Inflammatory macrophage (primary cell): ENCODE measurements at regions not wholly inside any gene's neighbourhood (a gene's known extent, or its start where the extent isn't known, plus 50 kb on each side); places are given as distances from the start of the nearest gene placed in this dataset.

Experiments
- DNase-seq, 2 donors: peaks; one replicate each; pipeline ENCODE4 v3.0.0-alpha.2; 2020 to 2022

GRCh38 chr21:16370186-16370585 lies 640.4 kb downstream of the USP25 start:
- DNase-seq, result no peak

- DNase-seq, result no peak
Observed at GRCh38 chr21:16372586-16372985, 642.8 kb downstream of the USP25 start.

DNA sequence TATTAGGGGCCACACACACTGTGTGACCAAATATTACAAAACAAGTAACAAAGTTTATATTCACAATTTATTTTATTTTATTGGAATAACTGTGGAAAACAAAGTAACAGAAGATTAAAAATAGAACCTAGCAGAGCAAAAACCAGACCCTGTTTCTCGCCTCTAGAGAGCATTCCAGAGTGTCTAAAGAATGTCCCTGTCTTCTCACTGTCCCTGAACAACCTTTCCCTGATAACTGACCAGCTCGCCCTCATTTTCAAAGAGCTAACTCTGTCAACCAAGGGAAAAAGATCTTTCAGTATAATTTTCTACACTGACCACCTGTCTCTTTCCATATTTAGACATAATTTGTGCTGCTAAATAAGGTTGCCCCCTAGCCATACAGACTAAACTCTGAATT lies 646.9 kb downstream of the USP25 start:
- DNase-seq, result no peak

DNA sequence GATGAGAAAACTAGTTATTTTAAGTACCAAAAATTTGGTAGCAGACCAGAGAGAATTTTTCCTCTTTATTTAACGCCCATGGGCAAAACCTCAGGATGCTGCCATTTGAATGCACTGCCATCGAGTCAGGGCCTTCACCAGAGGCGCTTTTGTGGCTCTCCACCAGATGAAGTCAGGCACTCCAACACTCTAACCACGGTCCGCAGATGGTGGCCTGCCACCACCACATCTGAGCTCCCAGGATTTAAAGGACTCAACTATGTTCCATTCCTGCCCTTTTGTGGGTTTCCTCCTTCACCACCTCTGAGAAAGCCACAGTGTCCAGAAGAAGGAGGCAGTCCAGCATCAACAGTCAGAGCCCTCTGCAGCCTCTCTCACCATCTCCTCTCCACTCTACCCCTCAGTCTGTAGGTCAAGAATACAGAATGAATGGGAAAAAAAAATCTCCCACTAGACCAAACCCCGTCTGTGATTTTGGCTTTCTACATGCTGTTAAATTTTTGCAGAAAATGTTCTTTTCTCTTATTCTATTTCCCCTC lies 647.4 kb downstream of the USP25 start:
- DNase-seq, result no peak

GRCh38 chr21:16377857-16378256 lies 648.1 kb downstream of the USP25 start:
- DNase-seq, result no peak

DNA sequence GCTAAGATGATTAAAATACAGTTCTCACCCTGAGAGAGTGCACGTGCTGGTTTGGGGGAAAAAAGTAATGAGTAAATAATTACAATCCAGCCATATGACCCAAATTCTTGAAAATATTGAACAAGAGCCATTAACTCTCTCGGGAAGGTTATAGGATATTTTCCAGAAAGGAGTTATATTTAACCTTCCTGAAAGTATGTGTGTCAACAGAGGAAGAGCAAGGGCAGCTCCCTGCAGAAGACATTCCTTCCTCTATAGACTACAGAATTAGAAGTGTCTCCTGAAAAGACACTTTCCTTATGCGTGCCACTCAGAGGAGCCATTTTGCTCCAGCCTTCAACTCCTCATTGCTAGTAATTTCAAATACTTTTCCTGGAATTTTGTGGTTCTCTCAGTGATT lies 648.7 kb downstream of the USP25 start:
- DNase-seq, result no peak

DNA sequence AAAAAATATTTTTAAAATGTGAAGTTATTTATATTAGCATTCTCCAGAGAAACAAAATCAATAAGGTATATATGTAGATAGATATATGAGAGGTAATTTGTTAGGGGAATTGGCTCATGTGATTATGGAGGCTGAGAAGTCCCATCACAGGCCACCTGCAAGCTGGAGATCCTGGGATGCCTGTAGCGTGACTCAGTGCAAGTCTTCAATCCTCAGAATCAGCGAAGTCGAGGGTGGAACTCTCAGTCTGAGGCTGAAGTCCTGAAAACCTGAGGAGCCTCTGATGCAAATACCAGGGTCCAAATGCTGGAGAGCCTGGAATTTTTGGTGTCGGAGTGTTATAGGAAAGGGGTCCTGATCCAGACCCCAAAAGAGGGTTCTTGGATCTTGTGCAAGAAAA lies 658.5 kb downstream of the USP25 start:
- no peak for DNase-seq

GRCh38 chr21:16388911-16389560 lies 659.3 kb downstream of the USP25 start:
- no peak for DNase-seq

DNA sequence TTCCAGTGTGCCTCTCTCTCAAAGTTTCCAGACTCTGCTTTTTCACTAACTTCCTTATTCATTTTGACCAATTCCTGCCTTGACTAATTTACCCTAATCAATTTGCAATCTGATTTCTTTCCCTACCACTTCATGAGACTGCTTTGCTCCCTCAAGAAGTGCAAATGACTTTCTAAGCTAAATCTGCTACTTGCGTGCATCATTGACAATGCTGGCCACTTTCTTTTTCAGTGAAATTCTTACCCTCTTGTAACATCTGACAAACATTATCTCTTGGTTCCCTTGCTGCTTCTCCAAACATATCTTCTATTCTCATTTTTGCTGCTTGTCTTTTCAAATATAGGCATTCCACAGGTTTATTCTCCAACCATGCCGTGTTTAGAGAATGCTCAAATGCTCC lies 659.9 kb downstream of the USP25 start:
- no peak for DNase-seq

DNA sequence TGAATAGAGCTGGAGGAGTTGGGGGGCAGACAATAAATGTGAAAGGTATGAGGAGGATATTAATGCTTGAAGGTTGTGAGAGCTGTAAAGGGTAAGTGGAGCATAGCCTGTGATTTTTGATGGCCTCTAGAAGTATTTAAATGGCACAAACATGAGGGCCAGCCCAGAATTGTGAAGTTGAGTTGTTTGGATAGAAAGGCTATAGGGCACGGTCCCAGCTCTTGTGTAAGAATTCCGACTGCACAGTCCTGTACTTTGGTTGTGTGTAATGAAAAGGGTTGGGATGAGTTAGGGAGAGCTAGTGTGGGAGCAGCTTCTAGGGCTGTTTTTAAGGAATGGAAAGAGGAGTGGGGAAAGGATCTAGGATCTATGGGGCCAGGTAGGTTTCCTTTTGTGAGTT lies 665.5 kb downstream of the USP25 start:
- no peak for DNase-seq

DNA sequence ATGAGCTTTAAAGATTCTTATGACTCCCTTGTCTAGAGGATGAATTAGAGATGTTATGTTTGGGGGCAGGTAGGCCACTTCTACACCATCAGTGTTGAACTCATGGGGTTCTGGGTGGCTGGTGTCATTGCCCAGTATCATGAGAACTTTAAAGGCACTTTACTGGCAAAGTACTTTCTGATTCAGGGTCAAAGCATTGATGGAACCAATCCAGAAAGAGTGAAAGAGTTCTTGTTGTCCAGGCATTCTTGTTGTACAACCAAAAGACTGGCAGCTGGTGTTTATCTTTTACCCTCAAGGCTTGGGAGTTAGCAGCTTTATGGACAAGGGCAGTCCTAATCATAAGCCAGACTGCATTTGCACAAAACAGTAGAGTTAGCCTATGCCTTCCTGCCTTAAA lies 673.0 kb downstream of the USP25 start:
- DNase-seq, result no peak

GRCh38 chr21:16404776-16405175 lies 675.0 kb downstream of the USP25 start:
- no peak for DNase-seq

DNA sequence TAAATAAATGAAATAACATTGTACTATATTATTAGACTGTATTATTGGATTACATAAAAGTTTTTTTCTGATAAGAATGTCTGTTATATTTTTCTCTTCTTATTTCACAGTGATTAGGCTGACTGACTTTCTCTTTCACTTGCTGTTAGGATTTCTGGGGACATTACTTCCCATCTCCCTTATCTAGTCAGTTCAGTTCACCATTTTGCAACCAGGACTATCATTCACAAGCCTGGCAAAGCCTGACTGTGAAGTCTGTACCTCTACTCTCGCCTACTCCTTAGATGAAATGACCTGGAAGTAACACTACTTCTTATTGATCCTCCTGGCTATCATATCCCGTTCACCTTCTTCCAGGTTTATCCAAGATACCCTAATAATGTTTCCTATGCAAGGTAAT lies 676.6 kb downstream of the USP25 start:
- DNase-seq, result no peak

- DNase-seq, result no peak
Observed at GRCh38 chr21:16407403-16408240, 677.8 kb downstream of the USP25 start.

DNA sequence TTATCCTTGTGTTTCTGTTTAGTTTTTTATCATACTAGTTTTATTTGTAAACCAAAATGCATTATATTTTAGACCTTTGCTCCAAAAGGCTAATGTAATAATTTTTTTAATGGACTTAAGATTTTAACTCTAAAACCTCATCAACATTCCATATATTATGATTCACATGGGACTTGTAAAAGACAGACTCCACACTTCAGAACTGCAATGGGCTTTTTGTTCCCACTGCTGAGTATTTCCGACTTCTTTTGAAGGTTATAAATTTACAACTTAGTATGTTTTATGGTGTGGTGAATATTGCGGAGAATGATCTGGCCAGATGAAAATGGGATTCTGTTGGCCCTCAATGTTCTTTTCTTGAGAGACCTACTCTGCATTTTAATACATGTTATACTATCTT lies 678.5 kb downstream of the USP25 start:
- DNase-seq, result no peak

GRCh38 chr21:16409352-16409751 lies 679.6 kb downstream of the USP25 start:
- DNase-seq, result no peak

DNA sequence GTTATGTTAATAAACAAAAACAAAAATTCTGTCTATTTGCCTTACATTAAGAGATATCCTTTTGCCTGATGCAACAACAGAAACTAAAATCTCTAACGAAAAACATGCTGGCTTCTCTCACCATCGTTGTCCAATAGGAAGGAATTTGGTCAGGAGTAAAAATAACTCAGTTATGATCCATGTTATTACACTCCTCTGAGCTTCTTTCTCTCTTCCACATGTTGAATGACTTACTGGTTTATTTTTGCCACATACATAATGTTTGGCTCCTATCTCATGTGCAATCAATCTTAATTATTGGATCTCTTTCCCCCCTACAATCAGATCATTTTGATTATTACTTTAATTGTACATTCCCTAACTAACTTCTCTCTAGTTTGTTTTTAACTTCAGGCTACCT lies 688.4 kb downstream of the USP25 start:
- DNase-seq, result no peak

DNA sequence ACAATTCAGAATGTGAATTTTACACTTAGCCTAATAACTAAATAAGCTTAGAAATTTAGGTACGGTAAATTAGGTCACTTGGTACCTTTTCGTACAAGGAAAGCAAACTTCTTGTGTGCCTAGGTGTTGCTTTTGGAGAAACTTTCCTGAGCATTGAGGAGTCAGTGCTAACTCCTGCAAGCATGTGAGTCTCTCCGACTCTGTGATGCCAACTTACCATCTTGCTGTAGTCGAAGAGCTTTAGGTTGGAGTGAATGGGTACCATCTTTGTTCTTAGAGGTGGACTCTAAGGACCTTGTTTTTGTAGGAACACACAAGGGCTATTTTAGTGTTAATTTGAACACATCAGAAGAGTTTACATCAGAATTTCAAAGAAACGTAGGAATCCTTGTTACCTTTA lies 688.9 kb downstream of the USP25 start:
- no peak for DNase-seq

DNA sequence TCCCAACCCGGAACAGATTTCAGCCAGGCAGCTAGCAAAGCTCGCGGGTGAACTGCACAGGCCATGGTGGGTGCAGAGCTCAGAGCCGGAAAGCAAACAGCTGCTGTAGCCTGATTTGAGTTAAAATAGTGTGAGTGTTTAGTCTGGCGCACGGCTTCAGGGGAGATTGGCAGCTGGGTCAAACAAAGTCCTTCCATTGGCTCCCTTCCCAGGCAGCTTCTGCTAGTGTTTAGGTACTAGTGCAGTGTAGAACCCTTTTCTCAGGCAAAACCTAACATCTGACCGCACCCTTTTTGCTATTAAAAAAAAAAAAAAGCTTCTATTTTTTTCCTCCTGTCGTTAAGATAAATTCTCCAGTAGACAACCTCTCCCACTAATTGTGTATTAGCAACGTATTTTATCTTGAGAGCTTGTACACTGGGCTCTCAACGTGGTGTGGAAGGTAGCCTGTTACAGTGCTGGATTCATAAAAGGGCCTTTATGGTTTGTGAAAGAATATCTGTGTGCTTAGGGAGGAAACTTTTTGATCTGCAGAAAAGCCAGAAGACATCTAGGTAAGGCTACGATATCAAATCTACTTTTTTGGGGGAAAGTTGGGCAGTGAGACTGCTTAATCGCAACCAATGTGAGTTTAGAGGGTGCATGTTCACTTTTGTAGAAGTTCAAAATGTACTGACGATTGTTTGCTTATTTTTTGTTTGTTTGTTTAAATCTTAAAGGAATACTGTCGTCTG lies 689.6 kb downstream of the USP25 start:
- no peak for DNase-seq

DNA sequence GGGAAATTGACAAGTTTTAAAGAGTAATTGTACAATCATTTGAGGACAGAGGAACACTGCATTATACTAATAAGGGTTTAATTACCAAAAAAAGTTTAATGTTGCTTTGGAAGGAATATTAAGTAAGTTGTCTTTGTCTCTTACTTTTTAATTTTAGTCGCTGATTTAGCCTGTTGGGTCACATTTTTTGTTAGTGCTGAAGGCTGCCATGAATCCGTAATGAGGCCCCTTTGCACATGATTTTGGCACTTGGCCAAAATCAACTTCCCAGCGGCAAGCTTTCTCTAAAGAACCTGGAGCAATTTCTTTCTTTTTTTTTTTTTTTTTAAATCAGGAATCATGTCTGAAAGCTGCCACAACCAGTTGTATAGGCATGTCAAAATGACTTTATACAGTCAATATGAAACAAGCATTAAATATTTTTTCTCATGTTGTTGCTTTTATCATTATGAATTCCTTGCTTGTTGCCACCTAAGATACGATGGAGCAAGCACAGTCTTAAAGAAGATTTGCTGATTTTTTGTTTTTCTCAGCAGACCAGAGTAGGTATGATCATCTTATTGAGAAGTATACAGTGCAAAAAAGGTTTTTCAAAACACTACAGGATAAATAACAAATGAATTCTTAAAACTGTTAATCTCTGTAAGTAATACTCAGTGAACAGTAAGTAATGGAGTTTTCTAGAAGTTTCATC lies 690.4 kb downstream of the USP25 start:
- no peak for DNase-seq

- no peak for DNase-seq
Observed at GRCh38 chr21:16421007-16421406, 691.2 kb downstream of the USP25 start.

DNA sequence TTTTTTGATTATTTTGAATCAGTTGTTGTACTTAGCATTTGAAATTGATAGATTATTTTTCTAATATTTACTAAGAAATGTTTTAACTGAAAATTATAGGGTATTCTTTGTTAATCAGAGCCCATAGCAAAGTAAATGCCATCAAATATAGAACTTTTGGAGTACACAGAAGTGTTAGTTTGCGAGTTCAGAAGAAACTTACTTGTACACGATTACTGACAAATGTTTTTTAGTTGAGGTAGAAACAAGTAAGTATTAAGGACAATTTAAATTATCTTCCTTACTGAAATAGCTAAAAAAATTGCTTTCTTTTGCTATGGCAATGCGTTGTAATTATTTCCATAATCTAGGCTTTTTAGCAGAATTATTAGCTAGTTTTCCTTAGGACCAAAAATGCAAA lies 692.2 kb downstream of the USP25 start:
- DNase-seq, result no peak

- DNase-seq, result no peak
Observed at GRCh38 chr21:16422702-16423101, 692.9 kb downstream of the USP25 start.
